ENCODE measurements at regions not wholly inside any gene's neighbourhood (a gene's known extent, or its start where the extent isn't known, plus 50 kb on each side); places are given as distances from the start of the nearest gene placed in this dataset.

GRCh38 chr9:72431036-72431435 lies 66.0 kb upstream of the ZFAND5 start:
- no peak for DNase-seq

- no peak for DNase-seq
Observed at GRCh38 chr9:72428329-72428728, 63.3 kb upstream of the ZFAND5 start.

GRCh38 chr9:72427801-72428200 lies 62.8 kb upstream of the ZFAND5 start:
- no peak for DNase-seq

GRCh38 chr9:72424131-72424530 lies 59.1 kb upstream of the ZFAND5 start:
- DNase-seq: no peak

GRCh38 chr9:72422214-72422613 lies 57.2 kb upstream of the ZFAND5 start:
- DNase-seq: no peak

- DNase-seq: no peak
Observed at GRCh38 chr9:72420783-72421182, 55.8 kb upstream of the ZFAND5 start.

GRCh38 chr9:72415948-72416347 lies 50.9 kb upstream of the ZFAND5 start:
- DNase-seq: no peak

GRCh38 chr9:72415163-72415562 lies 50.2 kb upstream of the ZFAND5 start:
- DNase-seq: no peak
